K562 (cell line): ENCODE measurements at regions not wholly inside any gene's neighbourhood (a gene's known extent, or its start where the extent isn't known, plus 50 kb on each side); places are given as distances from the start of the nearest gene placed in this dataset.

ENCODE experiments used
- ATAC-seq: fragments of 200-7000 bp; cut with Tn5 transposase; 3 replicates; pipeline ENCODE4 v1.9.1; 2020; ENCODE audit warnings: moderate library complexity
- BruUV-seq: library from RNA; stranded (reverse); fragments of 400-500 nt; replicated peaks from 2 replicates; lab custom pipeline; 2021; lab: Mats Ljungman, UMichigan
- CTCF ChIA-PET: fragments of 300-600 bp; formaldehyde crosslinking; extraction: SDS; loops from one replicate; lab custom pipeline; 2021; ENCODE audit warnings: low intra/inter-chr PET ratio; lab: Yijun Ruan, JAX
- POLR2A ChIA-PET: fragments of 300-600, 350-650 bp; sonication (Branson Sonifier 250); formaldehyde crosslinking; extraction: SDS; loops from one replicate; lab custom pipeline; 2021; ENCODE audit warnings: antibody characterized with exemption, inconsistent platforms; lab: Yijun Ruan, JAX
- DNase-seq, 4 experiments: peaks; one replicate each; pipeline versions ENCODE4 v3.0.0 to v3.0.0-alpha.2; 2011 to 2018; ENCODE audit warnings: low spot score in 3 of 4, mixed read lengths in 3 of 4; ENCODE audit errors: extremely low read depth in 1 of 4
- FAIRE-seq: peaks from 2 replicates; lab custom pipeline; 2011; peaks lifted over from hg19 to GRCh38; lab: Jason Lieb, UNC
- H2AFZ ChIP-seq: 2 replicates; pipeline ENCODE4 v1.6.0; 2011; ENCODE audit warnings: low read depth, low read length, control low read depth, inconsistent platforms
- H3K27ac ChIP-seq: fragments of 200-600 bp; 3 replicates; pipeline ENCODE4 v1.8.0; 2011; ENCODE audit warnings: low read depth, mild to moderate bottlenecking, control low read depth, inconsistent platforms, low read length, moderate library complexity, mixed read lengths; ENCODE audit errors: extremely low read depth
- H3K27me3 ChIP-seq, 2 experiments: fragments of 300-600 bp in 1 of 2; 2 replicates in 1 of 2; 3 replicates in 1 of 2; pipeline versions ENCODE4 v1.6.0 to v1.8.0; 2011; ENCODE audit warnings: inconsistent platforms in 2 of 2, low read length in 2 of 2, mild to moderate bottlenecking in 1 of 2, mixed read lengths in 1 of 2, moderate library complexity in 1 of 2; ENCODE audit not compliant: control insufficient read depth in 2 of 2, insufficient read depth in 2 of 2
- H3K36me3 ChIP-seq: fragments of 300-600 bp; 3 replicates; pipeline ENCODE4 v1.8.0; 2011; ENCODE audit warnings: mild to moderate bottlenecking, low read length, inconsistent platforms; ENCODE audit not compliant: control insufficient read depth, insufficient read depth
- H3K4me1 ChIP-seq, 2 experiments: fragments of 200-600 bp in 1 of 2; replicated peaks in 1 of 2; 2 replicates in 1 of 2; 3 replicates in 1 of 2; pipeline versions ENCODE4 v1.5.1 to v1.8.0; 2011; ENCODE audit warnings: inconsistent platforms in 2 of 2, low read length in 2 of 2, mild to moderate bottlenecking in 1 of 2, mixed read lengths in 1 of 2, moderate library complexity in 1 of 2; ENCODE audit not compliant: control insufficient read depth in 2 of 2, insufficient read depth in 2 of 2
- H3K4me2 ChIP-seq: 2 replicates; pipeline ENCODE4 v1.6.1; 2011; ENCODE audit warnings: low read length, control low read depth, inconsistent platforms, mixed read lengths; ENCODE audit not compliant: insufficient read depth
- H3K4me3 ChIP-seq: fragments of 200-600 bp; sonication (generic), shearing (Covaris generic); 2 replicates; pipeline ENCODE4 v1.5.1; 2016; ENCODE audit warnings: control low read depth, inconsistent platforms
- H3K79me2 ChIP-seq: fragments of 200-600 bp; 3 replicates; pipeline ENCODE4 v1.8.0; 2011; ENCODE audit warnings: low read length, inconsistent platforms; ENCODE audit not compliant: control insufficient read depth, insufficient read depth
- H3K9ac ChIP-seq, 2 experiments: 2 replicates each; pipeline versions ENCODE4 v1.6.0 to v1.6.1; 2011; ENCODE audit warnings: low read depth in 2 of 2, low read length in 2 of 2, control low read depth in 1 of 2, inconsistent platforms in 1 of 2, mild to moderate bottlenecking in 1 of 2, mixed read lengths in 1 of 2; ENCODE audit not compliant: insufficient read depth in 1 of 2
- H3K9me1 ChIP-seq: one replicate; pipeline ENCODE4 v1.6.0; 2011; ENCODE audit warnings: inconsistent platforms, mild to moderate bottlenecking, low read length, moderate library complexity; ENCODE audit not compliant: control insufficient read depth, insufficient read depth
- H3K9me3 ChIP-seq: replicated peaks from 2 replicates; pipeline ENCODE4 v1.5.1; 2011; ENCODE audit warnings: low read depth, low read length, inconsistent platforms; ENCODE audit not compliant: control insufficient read depth, insufficient read depth
- H4K20me1 ChIP-seq: replicated peaks from 2 replicates; pipeline ENCODE4 v1.6.1; 2011; ENCODE audit warnings: low read length, inconsistent platforms, mixed read lengths; ENCODE audit not compliant: control insufficient read depth, insufficient read depth
- GATAD2A ChIP-seq: fragments of 450-650 bp; IDR thresholded peaks from 2 replicates; pipeline ENCODE4 v1.6.1; 2017
- KAT2B ChIP-seq: IDR thresholded peaks from one replicate; pipeline ENCODE4 v1.6.1; 2012; ENCODE audit warnings: low read depth, mild to moderate bottlenecking, control low read depth, inconsistent platforms, low read length, moderate library complexity
- KDM4B ChIP-seq, 2 experiments: fragments of 450-650 bp in 1 of 2; sonication (generic) in 1 of 2; IDR thresholded peaks; 2 replicates each; pipeline ENCODE4 v1.6.1; 2016 to 2017; ENCODE audit warnings: borderline replicate concordance in 2 of 2, antibody characterized with exemption in 1 of 2, low read depth in 1 of 2, mild to moderate bottlenecking in 1 of 2
- L3MBTL2 ChIP-seq: fragments of 450-650 bp; IDR thresholded peaks from 2 replicates; pipeline ENCODE4 v1.6.1; 2016; ENCODE audit warnings: mild to moderate bottlenecking, moderate library complexity
- NR3C1 ChIP-seq: sonication (generic); formaldehyde crosslinking; IDR thresholded peaks from 2 replicates; pipeline ENCODE4 v1.8.1; 2022; ENCODE audit warnings: missing genetic modification reagents
- POLR2G ChIP-seq: fragments of 200-400 bp; formaldehyde crosslinking; IDR thresholded peaks from 2 replicates; pipeline ENCODE4 v1.6.1; 2017; ENCODE audit warnings: low read depth, mild to moderate bottlenecking, antibody characterized with exemption, low read length, moderate library complexity
- POLR2H ChIP-seq: IDR thresholded peaks from 2 replicates; pipeline ENCODE4 v1.6.1; 2016; ENCODE audit warnings: missing genetic modification characterization, low read depth, mild to moderate bottlenecking, control low read depth, missing compliant biosample characterization, moderate library complexity
- PURB ChIP-seq: sonication (generic); formaldehyde crosslinking; IDR thresholded peaks from 2 replicates; pipeline ENCODE4 v1.9.0; 2021; ENCODE audit warnings: low read depth, mild to moderate bottlenecking, missing genetic modification reagents
- RB1 ChIP-seq: fragments of 450-650 bp; IDR thresholded peaks from 2 replicates; pipeline ENCODE4 v1.6.1; 2017; ENCODE audit warnings: low read depth, mild to moderate bottlenecking
- SP1 ChIP-seq: sonication (generic); formaldehyde crosslinking; IDR thresholded peaks from 2 replicates; pipeline ENCODE4 v1.8.1; 2022; ENCODE audit warnings: mild to moderate bottlenecking, missing genetic modification reagents
- ZNF263 ChIP-seq: sonication (generic); formaldehyde crosslinking; IDR thresholded peaks from 2 replicates; pipeline ENCODE4 v1.8.0; 2022; ENCODE audit warnings: mild to moderate bottlenecking, missing genetic modification reagents, borderline replicate concordance
- WGBS: fragments of 100-300 bp; shearing (Covaris generic); methylation state at CpG from one replicate; pipeline ENCODE4 v1.1.6; 2016; ENCODE audit warnings: low coverage, mixed read lengths; ENCODE audit not compliant: insufficient coverage; ENCODE audit errors: missing lambda C conversion rate; 5-methylcytosine and 5-hydroxymethylcytosine counted together
- in situ Hi-C: fragments of 300-500 bp; cut with MboI; formaldehyde crosslinking; loops from 4 replicates; pipeline ENCODE4 v1.15.0; 2018; ENCODE audit warnings: inconsistent platforms, mixed read lengths
- intact Hi-C: fragments of 100-400 bp; cut with micrococcal nuclease; formaldehyde crosslinking; loops from 2 replicates; pipeline ENCODE4 v1.14.2; 2022
- TF ChIP-seq, protein P1 (sequence below): fragments of 450-650 bp; IDR thresholded peaks from 2 replicates; pipeline ENCODE4 v1.6.1; 2016; ENCODE audit warnings: missing biosample characterization, missing genetic modification characterization
- TF ChIP-seq, protein P2 (sequence below): fragments of 450-650 bp; formaldehyde crosslinking; conservative IDR thresholded peaks from 2 replicates; pipeline ENCODE4 v1.4.0; 2022; ENCODE audit warnings: mild to moderate bottlenecking, missing genetic modification characterization

DNA sequence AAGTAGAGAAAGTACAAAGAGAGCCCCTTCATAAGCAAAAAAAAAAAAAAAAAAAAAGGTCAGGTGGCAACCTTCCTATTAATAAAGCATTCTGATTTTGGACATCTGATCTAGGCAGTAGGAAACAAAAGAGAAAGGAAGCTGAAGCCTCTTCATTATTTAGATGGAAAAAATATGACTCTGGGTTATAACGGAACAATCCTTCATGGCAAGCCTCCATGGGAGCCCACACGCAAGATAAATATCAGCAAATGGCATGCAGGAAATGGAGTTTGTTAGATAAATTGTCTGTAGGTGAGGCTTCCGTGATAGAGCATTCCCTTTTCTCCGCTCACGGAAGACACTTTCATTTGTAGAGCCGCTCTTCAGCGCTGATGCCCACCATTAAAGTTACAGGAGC lies 381.0 kb downstream of the TTLL7 start:
- Histone ChIP-seq H3K4me1 (no peaks in the 10 kb centered on the region), H3K27ac (no peak overlapping the region), H3K9ac (no peak overlapping the region), H3K4me3 (no peak overlapping the region), H3K9me1 (no peaks in the 10 kb centered on the region), H3K27me3 (no peaks in the 10 kb centered on the region), H4K20me1 (no peaks in the 10 kb centered on the region), H3K79me2 (no peaks in the 10 kb centered on the region), H3K9me3 (no peaks in the 10 kb centered on the region), H3K36me3 (no peaks in the 10 kb centered on the region), H3K4me2 (no peak overlapping the region), H2AFZ (no peak overlapping the region)
- in situ Hi-C loops (no loop called here), intact Hi-C loops (no loop called here)
- FAIRE-seq = no peak
- no peak for TF ChIP-seq POLR2H
- no peak for TF ChIP-seq PURB (CRISPR knock-in tag)
- TF ChIP-seq NR3C1 (CRISPR knock-in tag) = no peak
- TF ChIP-seq ZNF263 (CRISPR knock-in tag) = no peak
- TF ChIP-seq, protein P1, sequence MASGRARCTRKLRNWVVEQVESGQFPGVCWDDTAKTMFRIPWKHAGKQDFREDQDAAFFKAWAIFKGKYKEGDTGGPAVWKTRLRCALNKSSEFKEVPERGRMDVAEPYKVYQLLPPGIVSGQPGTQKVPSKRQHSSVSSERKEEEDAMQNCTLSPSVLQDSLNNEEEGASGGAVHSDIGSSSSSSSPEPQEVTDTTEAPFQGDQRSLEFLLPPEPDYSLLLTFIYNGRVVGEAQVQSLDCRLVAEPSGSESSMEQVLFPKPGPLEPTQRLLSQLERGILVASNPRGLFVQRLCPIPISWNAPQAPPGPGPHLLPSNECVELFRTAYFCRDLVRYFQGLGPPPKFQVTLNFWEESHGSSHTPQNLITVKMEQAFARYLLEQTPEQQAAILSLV (tag) = no peak
- TF ChIP-seq KAT2B = no peak
- no peak for TF ChIP-seq SP1 (CRISPR knock-in tag)
- TF ChIP-seq GATAD2A = no peak
- no peak for TF ChIP-seq L3MBTL2
- TF ChIP-seq KDM4B (IDR thresholded peaks at IDR 0.05; ENCODE audit: borderline replicate concordance in 2 of 2, low read depth in 1 of 2) = no peak
- TF ChIP-seq RB1 = no peak
- TF ChIP-seq, protein P2, sequence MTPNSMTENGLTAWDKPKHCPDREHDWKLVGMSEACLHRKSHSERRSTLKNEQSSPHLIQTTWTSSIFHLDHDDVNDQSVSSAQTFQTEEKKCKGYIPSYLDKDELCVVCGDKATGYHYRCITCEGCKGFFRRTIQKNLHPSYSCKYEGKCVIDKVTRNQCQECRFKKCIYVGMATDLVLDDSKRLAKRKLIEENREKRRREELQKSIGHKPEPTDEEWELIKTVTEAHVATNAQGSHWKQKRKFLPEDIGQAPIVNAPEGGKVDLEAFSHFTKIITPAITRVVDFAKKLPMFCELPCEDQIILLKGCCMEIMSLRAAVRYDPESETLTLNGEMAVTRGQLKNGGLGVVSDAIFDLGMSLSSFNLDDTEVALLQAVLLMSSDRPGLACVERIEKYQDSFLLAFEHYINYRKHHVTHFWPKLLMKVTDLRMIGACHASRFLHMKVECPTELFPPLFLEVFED (CRISPR knock-in tag) = no peak
- TF ChIP-seq POLR2G = no peak
- no peak for ATAC-seq
- BruUV-seq = no TSS peak
- ChIA-PET CTCF (no interaction called here), POLR2A (no interaction called here)
- DNase-seq = no peak
- WGBS = 5% methylated on average over 7 of the region's 7 CpGs
